Coronary artery (tissue), 2 donors: ENCODE measurements at regions not wholly inside any gene's neighbourhood (a gene's known extent, or its start where the extent isn't known, plus 50 kb on each side); places are given as distances from the start of the nearest gene placed in this dataset.
"Not testable (repeated sequence)": the region's sequence is repeated elsewhere in the genome, so short reads cannot be mapped to it uniquely, and the experiment has no call there.

Experiments used
- DNase-seq: peaks from one replicate; pipeline ENCODE4 v3.0.0-alpha.2; 2017; ENCODE audit warnings: low spot score
- H3K27ac ChIP-seq, 2 donors: fragments of 200-600 bp; sonication (generic); one replicate each; pipeline ENCODE4 v1.5.1; 2016 to 2019
- H3K4me3 ChIP-seq: fragments of 200-600 bp; sonication (generic); 2 replicates; pipeline ENCODE4 v1.5.1; 2016; ENCODE audit warnings: mild to moderate bottlenecking, moderate library complexity
- CTCF ChIP-seq: fragments of 200-600 bp; sonication (generic); IDR thresholded peaks from one replicate; pipeline ENCODE4 v1.5.1; 2019; ENCODE audit warnings: antibody characterized with exemption

DNA sequence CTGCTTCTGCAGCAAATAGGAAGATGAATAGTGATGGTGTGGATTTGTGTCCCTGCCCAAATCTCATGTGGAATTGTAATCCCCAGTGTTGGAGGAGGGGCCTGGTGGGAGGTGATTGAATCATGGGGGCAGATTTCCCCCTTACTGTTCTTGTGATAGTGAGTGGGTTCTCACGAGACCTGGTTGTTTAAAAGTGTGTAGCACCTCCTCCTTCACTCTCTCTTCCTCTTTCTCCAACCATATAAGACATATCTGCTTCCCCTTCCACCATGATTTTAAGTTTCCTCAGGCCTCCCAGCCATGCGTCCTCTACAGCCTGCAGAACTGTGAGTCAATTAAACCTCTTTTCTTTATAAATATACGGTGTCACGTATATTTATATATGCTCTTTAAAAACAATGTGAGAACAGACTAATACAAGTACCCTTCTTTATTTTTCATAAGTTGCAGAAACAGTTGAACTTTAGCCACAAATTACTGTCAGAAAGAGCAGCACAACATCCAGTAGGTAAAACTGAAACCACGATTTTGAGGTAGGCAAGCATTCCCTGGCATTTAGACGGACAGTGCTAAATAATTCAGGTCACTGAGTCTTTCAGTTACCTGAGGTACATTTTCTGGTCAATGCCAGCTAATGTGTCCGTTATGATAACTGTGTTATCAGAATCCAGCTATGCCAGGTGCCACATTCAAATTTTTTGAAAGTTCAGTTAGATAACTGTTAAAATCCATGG is 79.3 kb upstream of the SPEF2 start:
- no peak for DNase-seq
- no peak for TF ChIP-seq CTCF
- Histone ChIP-seq H3K4me3 (no peak overlapping the region), H3K27ac (no peak overlapping the region)

GRCh38 chr5:35533156-35533555 is 84.5 kb upstream of the SPEF2 start:
- Histone ChIP-seq H3K4me3 (no peak overlapping the region), H3K27ac (no peak overlapping the region)
- TF ChIP-seq CTCF: no peak
- no peak for DNase-seq

DNA sequence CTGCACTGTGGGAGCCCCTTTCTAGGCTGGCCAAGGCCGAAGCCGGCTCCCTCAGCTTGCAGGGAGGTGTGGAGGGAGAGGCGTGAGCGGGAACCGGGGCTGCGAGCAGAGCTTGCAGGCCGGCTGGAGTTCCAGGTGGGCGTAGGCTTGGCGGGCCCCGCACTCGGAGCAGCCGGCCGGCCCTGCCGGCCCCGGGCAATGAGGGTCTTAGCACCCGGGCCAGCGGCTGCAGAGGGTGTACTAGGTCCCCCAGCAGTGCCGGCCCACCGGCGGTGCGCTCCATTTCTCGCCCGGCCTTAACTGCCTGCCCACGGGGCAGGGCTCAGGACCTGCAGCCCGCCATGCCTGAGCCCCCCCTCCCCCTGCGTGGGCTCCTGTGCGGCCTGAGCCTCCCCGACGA is 86.1 kb upstream of the SPEF2 start:
- not testable (repeated sequence) for DNase-seq, H3K27ac ChIP-seq, H3K4me3 ChIP-seq

DNA sequence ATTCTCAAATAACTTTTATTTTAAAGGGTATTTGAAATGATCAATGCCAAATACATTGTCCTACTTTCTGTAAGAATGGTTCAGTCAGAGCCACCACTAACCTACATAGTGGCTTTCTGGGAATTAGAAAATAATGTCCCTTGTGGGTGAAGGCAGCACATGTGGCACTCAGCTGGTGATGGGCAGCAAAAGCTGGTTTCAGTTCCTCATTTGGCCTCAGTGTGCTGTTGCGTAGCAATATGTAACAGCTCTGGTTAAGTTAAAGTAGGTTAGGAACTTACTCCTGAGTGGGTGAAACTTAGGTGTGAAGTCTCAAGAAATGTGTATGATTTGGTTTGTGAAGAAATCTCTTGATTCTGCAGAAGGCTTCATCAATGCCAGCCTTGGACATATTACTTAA is 99.6 kb upstream of the SPEF2 start:
- Histone ChIP-seq H3K27ac (no peak overlapping the region), H3K4me3 (no peak overlapping the region)
- TF ChIP-seq CTCF: no peak
- no peak for DNase-seq

- DNase-seq: no peak
- H3K4me3 ChIP-seq: no peak overlapping the region
- no peak for TF ChIP-seq CTCF
- H3K27ac ChIP-seq: no peak overlapping the region
Measured at GRCh38 chr5:35516271-35516670, 101.4 kb upstream of the SPEF2 start.

DNA sequence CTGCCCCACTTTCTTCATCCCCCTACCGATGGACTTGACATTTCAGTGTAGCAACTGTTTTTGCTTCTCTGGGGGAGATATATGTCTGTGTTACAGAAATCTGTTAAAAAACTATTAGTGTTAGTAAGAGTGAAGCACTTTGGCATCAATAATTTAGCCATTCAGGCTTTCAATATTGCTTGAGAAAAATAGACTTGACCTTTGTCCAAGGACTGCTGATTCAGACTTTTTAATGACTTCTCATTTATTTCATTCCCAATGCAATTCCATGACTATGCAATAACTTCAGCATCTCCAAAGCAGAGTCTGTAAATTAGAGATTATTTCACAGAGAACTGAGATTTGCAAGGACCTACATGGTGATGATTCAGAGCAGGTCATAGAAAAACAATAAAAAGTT is 104.1 kb upstream of the SPEF2 start:
- no peak for TF ChIP-seq CTCF
- no peak for DNase-seq
- Histone ChIP-seq H3K27ac (no peak overlapping the region), H3K4me3 (no peak overlapping the region)

GRCh38 chr5:35502206-35502605 is 115.5 kb upstream of the SPEF2 start:
- DNase-seq: no peak
- H3K4me3 ChIP-seq: no peak overlapping the region
- H3K27ac ChIP-seq: no peak overlapping the region
- TF ChIP-seq CTCF: no peak
